GM12878 (cell line): ENCODE measurements at regions not wholly inside any gene's neighbourhood (a gene's known extent, or its start where the extent isn't known, plus 50 kb on each side); places are given as distances from the start of the nearest gene placed in this dataset.

Experiments
- ATAC-seq: fragments of 200-7000 bp; cut with Tn5 transposase; 3 replicates; pipeline ENCODE4 v1.9.1; 2020; ENCODE audit warnings: mild to moderate bottlenecking, moderate library complexity
- BruUV-seq: library from RNA; stranded (reverse); fragments of 400-500 nt; replicated peaks from 2 replicates; lab custom pipeline; 2021; lab: Mats Ljungman, UMichigan
- CTCF ChIA-PET: fragments of 300-600 bp; sonication (Branson Sonifier 250); formaldehyde crosslinking; extraction: SDS; loops from one replicate; lab custom pipeline; 2021; ENCODE audit warnings: inconsistent platforms; lab: Yijun Ruan, JAX
- POLR2A ChIA-PET: fragments of 350-600 bp; formaldehyde crosslinking; extraction: SDS; loops from one replicate; lab custom pipeline; 2021; ENCODE audit warnings: inconsistent platforms; lab: Charles Lee
- RAD21 ChIA-PET: fragments of 300-600 bp; sonication (Branson Sonifier 250); formaldehyde crosslinking; loops from one replicate; lab custom pipeline; 2023; ENCODE audit warnings: antibody characterized with exemption; ENCODE audit not compliant: unreplicated experiment; lab: Charles Lee
- SMC1A ChIA-PET: fragments of 300-600 bp; sonication (Branson Sonifier 250); formaldehyde crosslinking; loops from one replicate; lab custom pipeline; 2023; ENCODE audit not compliant: unreplicated experiment, uncharacterized antibody; lab: Charles Lee
- DNase-seq: peaks from one replicate; pipeline ENCODE4 v3.0.0-alpha.2; 2011; ENCODE audit warnings: low read depth, low spot score
- FAIRE-seq: peaks from 3 replicates; lab custom pipeline; 2011; peaks lifted over from hg19 to GRCh38; lab: Jason Lieb, UNC
- H2AFZ ChIP-seq: 2 replicates; pipeline ENCODE4 v1.6.0; 2011; ENCODE audit warnings: low read depth, low read length, control low read depth; ENCODE audit not compliant: control insufficient read depth
- H3K27ac ChIP-seq: 2 replicates; pipeline ENCODE4 v1.5.1; 2011; ENCODE audit warnings: control low read depth; ENCODE audit not compliant: control insufficient read depth, insufficient read depth
- H3K27me3 ChIP-seq, 2 experiments: replicated peaks in 1 of 2; 2 replicates each; pipeline versions ENCODE4 v1.6.0 to v1.6.1; 2011; ENCODE audit warnings: low read length in 1 of 2; ENCODE audit not compliant: control insufficient read depth in 2 of 2, insufficient read depth in 2 of 2
- H3K36me3 ChIP-seq, 2 experiments: 2 replicates each; pipeline ENCODE4 v1.5.1; 2011; ENCODE audit warnings: low read length in 1 of 2; ENCODE audit not compliant: control insufficient read depth in 2 of 2, insufficient read depth in 2 of 2
- H3K4me1 ChIP-seq: 2 replicates; pipeline ENCODE4 v1.6.1; 2011; ENCODE audit warnings: mild to moderate bottlenecking, low read length, moderate library complexity, mixed read lengths; ENCODE audit not compliant: control insufficient read depth, insufficient read depth
- H3K4me2 ChIP-seq: 2 replicates; pipeline ENCODE4 v1.6.0; 2011; ENCODE audit warnings: control low read depth; ENCODE audit not compliant: control insufficient read depth, insufficient read depth
- H3K4me3 ChIP-seq: fragments of 200-600 bp; sonication (generic); 2 replicates; pipeline ENCODE4 v1.5.1; 2016
- H3K79me2 ChIP-seq: 2 replicates; pipeline ENCODE4 v1.6.0; 2011; ENCODE audit warnings: low read length; ENCODE audit not compliant: control insufficient read depth, insufficient read depth
- H3K9ac ChIP-seq: 2 replicates; pipeline ENCODE4 v1.8.0; 2011; ENCODE audit warnings: low read length, control low read depth, mixed read lengths; ENCODE audit not compliant: control insufficient read depth, insufficient read depth
- H3K9me3 ChIP-seq: replicated peaks from 3 replicates; pipeline ENCODE4 v1.5.1; 2011; ENCODE audit warnings: mild to moderate bottlenecking, low read length; ENCODE audit not compliant: control insufficient read depth, insufficient read depth
- H4K20me1 ChIP-seq: 2 replicates; pipeline ENCODE4 v1.6.0; 2011; ENCODE audit not compliant: control insufficient read depth, insufficient read depth
- BHLHE40 ChIP-seq, 2 experiments: fragments of 450-650 bp in 1 of 2; IDR thresholded peaks; 2 replicates each; pipeline ENCODE4 v1.6.1; 2011 to 2017; ENCODE audit warnings: low read depth in 2 of 2, borderline replicate concordance in 1 of 2, improper control_type of control experiment in 1 of 2, low read length in 1 of 2, mild to moderate bottlenecking in 1 of 2
- CEBPZ ChIP-seq: fragments of 150-350 bp; IDR thresholded peaks from 2 replicates; pipeline ENCODE4 v1.6.1; 2016; ENCODE audit warnings: low read depth, low read length
- CREB1 ChIP-seq: IDR thresholded peaks from 2 replicates; pipeline ENCODE4 v1.6.1; 2012; ENCODE audit warnings: low read depth, mild to moderate bottlenecking, inconsistent platforms
- CREM ChIP-seq: IDR thresholded peaks from 2 replicates; pipeline ENCODE4 v1.6.1; 2014; ENCODE audit warnings: antibody characterized with exemption, low read depth
- E2F8 ChIP-seq: fragments of 450-650 bp; IDR thresholded peaks from 2 replicates; pipeline ENCODE4 v1.6.1; 2018; ENCODE audit warnings: mild to moderate bottlenecking, low read depth, moderate library complexity; ENCODE audit not compliant: partially characterized antibody
- EZH2 ChIP-seq: IDR thresholded peaks from 2 replicates; pipeline ENCODE4 v1.6.1; 2012; ENCODE audit warnings: low read depth, mild to moderate bottlenecking, control low read depth, inconsistent platforms, low read length, borderline replicate concordance; ENCODE audit not compliant: control insufficient read depth
- MLLT1 ChIP-seq: fragments of 450-650 bp; IDR thresholded peaks from 2 replicates; pipeline ENCODE4 v1.6.1; 2016; ENCODE audit warnings: mild to moderate bottlenecking
- PML ChIP-seq: IDR thresholded peaks from 2 replicates; pipeline ENCODE4 v1.6.1; 2012; ENCODE audit warnings: low read length, inconsistent platforms
- POLR2AphosphoS5 ChIP-seq: IDR thresholded peaks from 2 replicates; pipeline ENCODE4 v1.6.1; 2011; ENCODE audit warnings: mild to moderate bottlenecking, low read length, inconsistent platforms
- RCOR1 ChIP-seq: conservative IDR thresholded peaks from 2 replicates; pipeline ENCODE4 v1.6.1; 2012; ENCODE audit warnings: low read depth, low read length, improper control_type of control experiment
- SP1 ChIP-seq: IDR thresholded peaks from one replicate; pipeline ENCODE4 v1.6.1; 2011; ENCODE audit warnings: low read depth, low read length
- SREBF2 ChIP-seq: IDR thresholded peaks from 2 replicates; pipeline ENCODE4 v1.6.1; 2012; ENCODE audit warnings: mild to moderate bottlenecking, low read length
- STAT3 ChIP-seq: IDR thresholded peaks from 2 replicates; pipeline ENCODE4 v1.6.1; 2011; ENCODE audit warnings: low read depth, low read length, improper control_type of control experiment
- WGBS: methylation state at CpG from one replicate; pipeline ENCODE4 v1.1.6; 2016; ENCODE audit warnings: low lambda C conversion rate; ENCODE audit not compliant: insufficient replicate concordance, insufficient coverage; ENCODE audit errors: missing lambda C conversion rate; 5-methylcytosine and 5-hydroxymethylcytosine counted together
- in situ Hi-C: fragments of 300-500 bp; cut with MboI; formaldehyde crosslinking; loops from 9 replicates; pipeline ENCODE4 v1.14.3; 2018; ENCODE audit warnings: mixed read lengths
- intact Hi-C: fragments of 100-400 bp; cut with micrococcal nuclease; formaldehyde crosslinking; loops from one replicate; pipeline ENCODE4 v1.14.2; 2022; ENCODE audit not compliant: unreplicated experiment

- Histone ChIP-seq H3K4me3 (no peak overlapping the region), H3K27me3 (no peaks in the 10 kb centered on the region; a peak in 1 of 4 replicates), H2AFZ (no peak overlapping the region), H3K9me3 (no peaks in the 10 kb centered on the region), H3K79me2 (no peaks in the 10 kb centered on the region), H3K27ac (no peak overlapping the region), H3K4me2 (no peak overlapping the region), H4K20me1 (no peaks in the 10 kb centered on the region), H3K9ac (no peak overlapping the region), H3K4me1 (no peaks in the 10 kb centered on the region), H3K36me3 (no peaks in the 10 kb centered on the region)
- ATAC-seq (no peak), DNase-seq (no peak), FAIRE-seq (no peak)
- in situ Hi-C loops, result no loop called here
- intact Hi-C loops, result no loop called here
- ChIA-PET POLR2A (no interaction called here), RAD21 (no interaction called here), CTCF (no interaction called here), SMC1A (no interaction called here)
- TF ChIP-seq PML (no peak), CREB1 (no peak), SREBF2 (no peak), BHLHE40 (IDR thresholded peaks at IDR 0.05; ENCODE audit: borderline replicate concordance in 1 of 2, low read depth in 2 of 2, low read length in 1 of 2) (no peak), POLR2AphosphoS5 (no peak), CREM (no peak), STAT3 (no peak), E2F8 (no peak), RCOR1 (no peak), SP1 (no peak), MLLT1 (no peak), EZH2 (no peak), CEBPZ (no peak)
- 48% methylated on average over 17 of the region's 17 CpGs for WGBS
- BruUV-seq, result no TSS peak
Measured at GRCh38 chr11:71101606-71102005, 150.8 kb downstream of the SHANK2 start.
